ENCODE measurements at regions not wholly inside any gene's neighbourhood (a gene's known extent, or its start where the extent isn't known, plus 50 kb on each side); places are given as distances from the start of the nearest gene placed in this dataset.

- FAIRE-seq = no peak
Measured at GRCh38 chr13:111862836-111863815, 203.8 kb upstream of the SOX1 start.

GRCh38 chr13:111864566-111864965 lies 202.4 kb upstream of the SOX1 start:
- no peak for FAIRE-seq
- DNase-seq (ENCODE audit: low spot score) = no peak

More at GRCh38 chr13:111862836-111863815, 203.8 kb upstream of the SOX1 start:
- DNase-seq (ENCODE audit: low spot score) = no peak

- DNase-seq (ENCODE audit: low spot score) (no peak), FAIRE-seq (no peak)
Measured at GRCh38 chr13:111865046-111865445, 201.9 kb upstream of the SOX1 start.

DNA sequence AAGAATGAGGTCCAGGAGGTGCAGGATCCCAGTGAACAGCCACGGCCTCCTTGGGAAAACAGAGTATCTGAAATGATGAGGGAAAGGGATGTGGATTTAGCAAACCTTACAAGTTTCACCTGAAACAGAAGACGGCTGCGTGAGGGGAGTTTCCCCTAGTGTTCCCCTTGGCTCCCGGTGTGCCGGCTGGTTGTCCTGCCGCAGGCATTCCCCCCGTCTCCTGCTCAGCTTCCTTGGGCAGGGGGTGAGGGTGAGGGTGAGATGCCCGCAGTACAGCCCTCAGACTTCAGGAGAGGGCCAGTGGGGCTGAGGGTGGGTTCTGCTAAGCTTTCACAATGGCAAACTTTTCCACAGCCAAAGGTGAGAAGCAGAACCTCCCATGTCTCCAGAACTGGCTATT lies 201.1 kb upstream of the SOX1 start:
- FAIRE-seq = no peak
- DNase-seq (ENCODE audit: low spot score) = no peak

- FAIRE-seq (no peak), DNase-seq (ENCODE audit: low spot score) (no peak)
Measured at GRCh38 chr13:111866731-111867245, 200.2 kb upstream of the SOX1 start.

DNA sequence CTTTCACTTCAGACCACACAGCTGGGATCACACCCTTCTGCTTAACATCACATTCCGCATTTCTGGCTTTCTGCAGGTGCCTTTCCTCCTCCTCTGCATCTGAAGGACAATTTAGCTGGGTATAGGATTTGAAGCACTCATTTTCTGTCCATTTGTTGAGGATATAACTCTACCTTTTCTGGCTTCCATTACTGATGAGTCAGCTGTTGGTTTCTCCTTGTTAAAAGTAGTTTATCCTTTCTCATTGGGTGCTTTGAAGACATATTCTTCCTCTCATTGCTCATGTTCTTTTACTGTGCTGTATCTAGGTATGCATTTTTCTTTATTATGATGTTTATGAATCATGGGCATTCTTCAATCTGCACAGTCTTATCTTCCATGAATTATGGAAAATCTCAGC lies 199.3 kb upstream of the SOX1 start:
- no peak for DNase-seq (ENCODE audit: low spot score)
- FAIRE-seq = no peak

DNA sequence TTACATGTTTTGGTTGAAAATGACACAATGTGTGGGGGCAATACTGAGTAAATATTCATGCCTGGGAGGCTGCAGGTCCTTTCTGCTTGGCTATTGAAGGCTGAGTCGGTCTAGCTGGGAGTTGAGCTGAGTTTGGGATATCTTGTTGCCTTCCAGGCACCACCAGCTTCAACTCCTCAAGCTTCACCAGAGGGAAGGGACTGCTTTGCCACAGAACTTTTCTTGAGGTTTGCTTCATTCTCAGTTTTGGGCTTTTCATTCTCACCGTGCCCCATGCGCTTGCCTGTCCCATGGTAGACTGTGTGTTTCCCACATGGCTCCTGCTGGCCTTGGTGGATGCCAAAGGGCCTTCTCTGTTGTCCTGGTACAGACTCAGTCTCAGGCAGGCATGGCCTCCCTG lies 198.2 kb upstream of the SOX1 start:
- DNase-seq (ENCODE audit: low spot score) (no peak), FAIRE-seq (no peak)

DNA sequence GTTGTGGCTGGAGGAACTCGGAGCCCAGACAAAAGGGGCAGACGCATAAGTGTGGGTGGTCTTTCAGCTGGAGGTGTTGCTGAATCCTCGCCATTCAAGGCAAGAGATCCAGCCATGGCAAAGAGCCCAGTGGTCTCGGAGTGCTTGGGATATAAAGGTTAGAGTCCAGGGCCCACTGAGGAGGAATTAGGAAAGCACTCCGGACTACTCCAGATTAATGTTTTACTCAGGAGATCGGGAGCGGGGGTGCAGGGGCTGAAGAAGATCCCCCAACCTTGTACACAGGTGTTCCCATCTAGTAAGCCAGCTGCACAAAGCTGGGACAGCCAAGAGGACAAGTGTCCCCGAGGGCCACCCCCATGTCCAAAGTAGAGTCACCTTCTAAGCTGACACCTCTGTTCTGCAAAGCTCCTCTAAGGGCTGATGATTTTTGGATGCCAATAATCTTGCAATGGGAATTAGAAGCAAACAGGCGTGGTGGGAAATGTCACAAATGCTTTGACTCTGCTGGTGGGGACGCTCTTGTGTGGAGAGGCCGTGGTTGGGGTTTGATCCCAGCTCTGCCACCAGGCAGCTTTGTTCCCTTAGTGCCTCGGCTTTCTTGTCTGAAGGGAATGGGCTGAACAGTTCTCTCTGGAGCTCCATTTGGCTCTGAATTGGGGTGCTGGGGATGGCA lies 194.3 kb upstream of the SOX1 start:
- DNase-seq (ENCODE audit: low spot score) (no peak), FAIRE-seq (no peak)

DNA sequence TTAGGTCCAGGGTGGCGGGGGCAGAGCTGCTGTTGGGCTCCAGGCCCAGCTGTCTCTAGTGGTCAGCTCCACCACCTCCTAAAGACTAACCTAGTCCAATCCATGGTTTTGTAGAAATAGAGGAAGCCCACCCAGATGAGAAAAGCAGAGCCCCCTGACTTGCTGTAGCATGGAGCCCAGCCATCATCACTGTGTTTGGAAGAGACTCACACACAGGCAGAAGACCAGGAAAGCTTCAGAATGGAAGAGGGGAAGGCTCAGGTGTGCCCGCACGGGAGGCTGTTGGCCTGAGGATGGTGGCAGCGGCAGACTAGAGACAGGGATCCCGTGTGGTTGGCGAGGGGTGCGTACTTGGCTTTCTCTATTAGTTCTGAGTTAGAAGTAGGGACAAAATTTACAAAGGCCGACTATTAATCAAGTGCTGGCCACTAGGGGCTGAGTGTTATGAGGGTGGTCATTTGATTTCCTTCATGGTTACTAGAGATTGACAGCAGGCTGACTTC lies 193.2 kb upstream of the SOX1 start:
- no peak for DNase-seq (ENCODE audit: low spot score)
- FAIRE-seq = no peak

- no peak for FAIRE-seq
- no peak for DNase-seq (ENCODE audit: low spot score)
Measured at GRCh38 chr13:111874981-111875380, 192.0 kb upstream of the SOX1 start.

DNA sequence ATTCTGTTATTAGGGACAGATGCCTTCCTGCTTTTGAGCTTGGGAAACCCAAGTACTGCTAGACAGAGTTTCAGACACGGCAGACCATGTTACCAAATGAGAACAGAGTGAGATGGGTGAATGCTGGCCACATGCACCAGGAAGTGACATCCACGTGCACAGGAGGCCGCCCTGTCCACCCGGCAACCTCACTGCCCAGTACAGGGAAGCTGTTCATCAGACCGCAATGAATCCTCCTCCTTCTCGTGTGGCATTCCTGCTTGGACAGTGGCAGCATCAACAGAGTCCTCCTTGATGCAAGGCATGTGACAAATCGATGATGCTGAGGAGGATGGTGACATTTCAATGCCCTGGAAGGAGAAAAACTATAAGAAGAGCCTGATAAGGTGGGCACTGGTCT lies 191.0 kb upstream of the SOX1 start:
- DNase-seq (ENCODE audit: low spot score) = no peak
- peak; percentile 79 for FAIRE-seq

DNA sequence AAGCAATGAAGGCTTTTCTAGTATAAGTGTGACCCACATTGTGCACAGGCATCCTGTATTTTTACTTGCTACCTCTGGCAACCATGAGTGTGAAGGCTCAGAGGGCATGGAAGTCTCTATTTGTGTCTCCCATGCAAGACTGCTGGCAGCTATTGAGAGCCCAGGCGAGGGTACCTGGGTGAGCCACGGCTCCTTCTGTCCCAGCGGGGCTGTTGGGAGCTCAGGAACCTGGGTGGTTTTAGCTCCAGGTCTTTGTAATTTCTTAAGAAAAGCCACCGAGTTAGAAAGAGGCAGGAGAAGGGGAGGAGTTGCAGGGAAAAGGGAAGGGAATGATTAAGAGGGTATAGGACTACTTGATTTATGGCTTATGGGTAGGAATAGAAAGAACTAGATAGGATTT lies 190.4 kb upstream of the SOX1 start:
- FAIRE-seq (no peak), DNase-seq (ENCODE audit: low spot score) (no peak)

DNA sequence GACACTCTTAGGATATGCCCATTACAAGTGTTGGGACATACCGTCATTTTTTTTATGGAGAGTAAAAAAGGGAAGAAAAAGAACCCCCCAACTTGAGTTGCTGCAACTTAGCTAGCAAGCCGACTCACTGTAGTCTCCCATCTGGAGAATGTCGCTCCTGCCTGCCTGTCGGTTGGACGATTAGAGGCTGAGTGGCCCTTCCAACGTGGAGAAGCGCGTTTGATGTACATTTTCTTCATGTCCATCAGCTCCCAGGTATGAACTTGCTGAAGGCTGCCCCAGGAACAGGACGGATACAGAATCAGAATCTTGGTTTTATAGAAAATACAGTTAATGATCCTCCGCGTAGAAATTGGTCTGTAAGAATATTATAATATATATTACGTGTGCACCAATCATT lies 189.0 kb upstream of the SOX1 start:
- FAIRE-seq (no peak), DNase-seq (ENCODE audit: low spot score) (no peak)

DNA sequence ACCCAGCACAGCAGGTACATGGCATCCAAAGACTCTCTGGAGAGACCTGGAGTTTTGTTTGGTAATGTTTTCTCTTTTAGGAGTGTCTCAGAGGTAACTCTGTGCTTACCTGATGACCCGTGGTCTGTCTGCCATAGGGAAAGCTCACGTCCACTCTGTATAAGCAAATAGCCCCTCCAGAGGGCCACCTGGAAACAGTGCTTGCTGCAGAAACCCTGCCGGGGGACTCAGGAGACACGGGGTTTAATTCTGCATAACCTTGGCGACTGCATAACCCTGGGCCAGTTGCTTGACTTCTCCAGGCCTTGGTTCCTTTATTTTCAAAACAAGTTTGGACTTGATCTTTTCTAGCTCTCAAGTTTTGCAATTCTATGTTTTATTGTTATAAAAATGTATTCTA lies 187.2 kb upstream of the SOX1 start:
- no peak for FAIRE-seq
- DNase-seq (ENCODE audit: low spot score) = no peak

- no peak for DNase-seq (ENCODE audit: low spot score)
Measured at GRCh38 chr13:111880185-111880584, 186.8 kb upstream of the SOX1 start.

DNA sequence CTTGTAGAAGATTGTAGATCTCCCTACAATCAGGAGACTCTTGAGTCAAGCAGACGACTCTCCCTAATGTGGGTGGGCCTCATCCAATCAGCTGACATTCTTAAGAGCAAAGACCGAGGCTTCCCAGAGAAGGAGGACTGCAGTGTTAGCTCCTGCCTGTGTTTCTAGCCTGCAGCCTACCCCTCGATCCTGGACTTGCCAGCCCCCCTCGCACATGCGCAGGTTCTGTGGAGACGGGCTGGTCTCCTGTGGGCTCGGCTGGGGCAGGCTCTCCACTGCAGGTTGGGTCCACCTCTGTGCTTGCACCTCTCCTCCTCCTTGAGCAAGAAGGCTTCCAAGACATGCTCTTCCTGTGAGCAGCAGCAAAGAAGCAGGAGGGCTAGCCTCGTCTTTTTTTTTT lies 185.2 kb upstream of the SOX1 start:
- DNase-seq (ENCODE audit: low spot score) (no peak), FAIRE-seq (no peak)

More at GRCh38 chr13:111880185-111880584, 186.8 kb upstream of the SOX1 start:
- no peak for FAIRE-seq

DNA sequence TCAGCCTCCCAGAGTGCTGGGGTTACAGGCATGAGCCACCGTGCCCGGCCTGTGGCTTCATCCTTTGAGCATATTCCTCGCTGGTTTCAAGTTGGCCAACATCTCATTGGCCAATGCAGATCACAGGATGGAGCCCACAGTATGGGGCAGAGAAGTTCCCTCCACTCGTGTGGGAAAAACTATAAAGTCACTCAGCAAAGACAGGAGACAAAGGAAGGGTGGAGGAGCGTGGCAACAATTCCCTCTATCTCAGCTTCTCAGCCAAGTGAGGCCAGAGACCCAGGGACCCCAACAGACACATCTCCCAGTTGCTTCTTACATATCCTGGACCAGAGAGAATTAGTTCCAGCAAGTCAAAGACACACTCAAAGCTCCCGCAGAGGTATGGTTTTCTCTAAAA lies 184.6 kb upstream of the SOX1 start:
- FAIRE-seq = no peak
- no peak for DNase-seq (ENCODE audit: low spot score)

DNA sequence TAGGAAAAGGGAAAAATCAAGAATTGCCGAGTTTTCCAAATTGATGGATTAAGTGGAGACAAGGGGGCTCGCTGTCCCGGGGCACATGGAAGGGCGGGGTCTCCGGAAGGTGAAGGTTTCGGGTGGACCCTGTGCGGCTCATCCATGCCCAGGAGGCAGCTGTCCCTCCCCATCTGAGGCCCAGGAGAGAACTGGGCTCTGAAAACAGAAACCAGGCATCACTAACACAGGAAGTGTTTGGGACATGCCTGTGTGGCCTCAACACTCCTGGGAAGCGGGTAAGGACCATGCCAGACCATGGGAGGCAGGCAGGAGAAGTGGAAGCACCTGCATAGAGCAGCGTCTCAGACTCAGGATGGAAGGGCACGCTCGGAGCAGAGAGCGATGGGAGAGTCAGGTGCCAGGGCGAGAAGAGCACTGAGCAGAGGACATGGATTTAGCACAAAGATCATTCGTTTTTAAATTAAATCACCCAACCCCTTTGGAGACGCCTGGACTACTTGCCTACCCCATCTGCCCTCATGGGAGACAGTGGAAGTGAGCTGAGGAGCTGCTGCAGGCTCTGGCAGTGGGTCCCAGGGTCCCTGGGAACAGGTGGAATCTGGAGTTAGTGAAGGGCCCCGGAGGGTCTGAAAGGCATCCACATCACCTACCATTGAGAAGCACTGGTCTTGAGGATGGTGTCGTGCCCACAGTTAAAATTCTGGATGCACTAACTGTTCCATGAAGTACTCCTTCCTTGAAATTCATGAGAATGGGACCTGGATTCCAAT lies 183.2 kb upstream of the SOX1 start:
- DNase-seq (ENCODE audit: low spot score) = no peak
- no peak for FAIRE-seq

- FAIRE-seq (no peak), DNase-seq (ENCODE audit: low spot score) (peak; percentile 64)
Measured at GRCh38 chr13:111886217-111886945, 180.6 kb upstream of the SOX1 start.

DNA sequence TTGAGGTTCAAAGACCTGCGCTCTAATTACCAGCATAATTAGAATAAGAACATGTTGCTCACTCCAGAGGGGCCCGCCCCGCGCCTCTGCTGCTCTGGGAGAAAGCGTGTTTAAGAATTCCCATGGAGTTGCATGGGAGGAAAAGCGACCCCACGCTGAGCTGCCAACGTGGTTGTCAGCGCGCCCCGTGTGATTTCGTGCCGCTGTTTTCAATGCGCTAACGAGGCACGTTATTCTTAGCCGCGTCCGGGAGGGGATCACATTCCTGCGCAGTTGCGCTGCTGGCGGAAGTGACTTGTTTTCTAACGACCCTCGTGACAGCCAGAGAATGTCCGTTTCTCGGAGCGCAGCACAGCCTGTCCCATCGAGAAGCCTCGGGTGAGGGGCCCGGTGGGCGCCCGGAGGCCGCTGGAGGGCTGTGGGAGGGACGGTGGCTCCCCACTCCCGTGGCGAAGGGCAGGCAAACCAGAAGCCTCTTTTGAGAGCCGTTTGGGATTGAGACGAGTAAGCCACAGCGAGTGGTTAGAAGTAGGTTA lies 173.8 kb upstream of the SOX1 start:
- FAIRE-seq (peak; percentile 87), DNase-seq (ENCODE audit: low spot score) (peak; percentile 44)

All from urothelium cell line (cell line).